GM18858 (cell line): ENCODE measurements at regions not wholly inside any gene's neighbourhood (a gene's known extent, or its start where the extent isn't known, plus 50 kb on each side); places are given as distances from the start of the nearest gene placed in this dataset.

Source experiments
- ATAC-seq: cut with Tn5 transposase; IDR thresholded peaks from one replicate; pipeline ENCODE4 v1.9.1; 2021; ENCODE audit not compliant: unreplicated experiment

DNA sequence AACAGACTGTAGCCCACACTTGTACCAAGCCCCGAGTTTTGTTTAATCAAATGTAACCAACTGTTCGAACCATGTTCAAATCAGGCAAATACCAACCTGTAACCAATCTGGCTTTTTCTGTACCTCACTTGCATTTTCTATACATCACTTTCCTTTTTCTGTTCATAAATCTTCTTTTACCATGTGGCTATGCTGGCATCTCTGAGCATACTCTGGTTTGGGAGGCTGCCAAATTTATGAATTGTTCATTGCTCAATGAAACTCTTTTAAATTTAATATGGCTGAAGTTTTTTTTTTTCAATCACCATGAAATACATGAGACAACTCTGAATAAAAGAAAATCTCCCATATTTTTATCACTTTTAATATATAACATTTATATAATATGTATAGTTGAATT lies 256.1 kb downstream of the SLITRK6 start:
- no peak for ATAC-seq

DNA sequence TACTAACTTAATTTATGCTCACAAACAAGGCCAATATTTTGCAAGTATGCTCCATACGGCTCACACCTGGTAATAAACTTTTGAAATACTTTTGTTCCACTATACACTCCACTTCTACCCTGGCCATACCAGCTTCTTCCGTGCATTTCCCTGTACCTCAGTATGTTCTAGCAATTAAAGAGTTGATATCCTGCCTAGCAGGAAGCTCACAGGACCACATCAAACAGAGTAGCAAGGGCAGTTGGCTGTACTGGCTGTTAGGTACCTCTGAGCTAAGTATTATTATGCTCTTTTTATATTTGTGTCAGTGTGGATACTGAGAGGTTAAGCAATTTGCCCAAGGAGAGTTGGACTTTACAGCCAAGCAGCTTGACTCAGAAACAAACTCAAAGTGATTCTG lies 257.7 kb downstream of the SLITRK6 start:
- no peak for ATAC-seq

DNA sequence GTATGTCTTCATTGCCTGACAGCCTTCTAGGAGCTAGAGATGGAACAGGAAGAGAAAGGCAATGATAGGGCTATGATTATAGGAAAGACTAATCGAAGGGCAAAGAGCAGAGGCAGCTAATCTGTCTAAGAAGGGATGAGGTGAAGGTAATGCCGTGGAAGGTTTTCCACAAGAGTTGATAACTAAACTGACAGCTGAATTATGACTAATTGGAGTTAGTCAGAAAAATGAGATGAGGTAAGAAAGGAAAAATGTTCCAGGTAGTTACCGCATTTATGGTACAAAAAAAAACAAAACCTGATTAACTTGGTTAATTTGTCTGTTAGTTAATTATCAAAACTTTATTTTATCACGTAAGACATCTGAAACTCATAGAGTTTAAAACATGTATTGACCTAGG lies 260.3 kb downstream of the SLITRK6 start:
- no peak for ATAC-seq

DNA sequence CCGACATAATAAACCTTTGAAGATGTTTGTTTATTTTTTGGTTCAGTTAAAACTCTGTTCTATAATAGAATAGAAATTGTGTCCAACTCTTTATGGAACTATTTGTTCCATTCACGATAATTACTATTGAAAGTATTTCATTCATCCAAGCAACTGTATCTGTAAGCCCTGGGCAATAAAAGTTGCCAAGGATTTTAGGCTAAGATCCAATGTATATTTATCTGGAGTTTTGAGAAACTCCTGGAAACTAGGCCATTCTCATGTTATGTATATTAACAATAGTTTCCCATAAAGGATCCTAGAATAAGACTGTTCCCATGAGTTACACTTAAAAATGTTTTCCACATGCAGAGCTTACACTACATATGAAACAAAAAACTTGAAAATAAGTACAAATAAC lies 261.6 kb downstream of the SLITRK6 start:
- ATAC-seq: no peak

DNA sequence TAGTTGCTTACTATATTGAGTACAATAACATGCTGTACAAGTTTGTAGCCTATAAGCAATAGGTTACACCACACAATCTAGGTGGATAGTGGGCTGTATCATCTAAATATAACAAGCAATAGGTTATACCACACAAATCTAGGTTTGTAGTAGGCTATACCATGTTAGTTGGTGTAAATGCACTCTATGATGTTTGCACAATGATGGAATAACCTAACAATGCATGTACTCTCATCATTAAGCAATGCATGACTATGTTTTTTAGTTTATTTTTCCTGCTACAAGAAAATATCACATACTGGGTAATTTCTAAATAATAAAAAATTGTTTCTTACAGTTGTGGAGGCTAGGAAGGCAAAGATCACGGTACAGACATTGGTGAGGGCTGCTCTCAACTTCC lies 262.5 kb downstream of the SLITRK6 start:
- no peak for ATAC-seq

DNA sequence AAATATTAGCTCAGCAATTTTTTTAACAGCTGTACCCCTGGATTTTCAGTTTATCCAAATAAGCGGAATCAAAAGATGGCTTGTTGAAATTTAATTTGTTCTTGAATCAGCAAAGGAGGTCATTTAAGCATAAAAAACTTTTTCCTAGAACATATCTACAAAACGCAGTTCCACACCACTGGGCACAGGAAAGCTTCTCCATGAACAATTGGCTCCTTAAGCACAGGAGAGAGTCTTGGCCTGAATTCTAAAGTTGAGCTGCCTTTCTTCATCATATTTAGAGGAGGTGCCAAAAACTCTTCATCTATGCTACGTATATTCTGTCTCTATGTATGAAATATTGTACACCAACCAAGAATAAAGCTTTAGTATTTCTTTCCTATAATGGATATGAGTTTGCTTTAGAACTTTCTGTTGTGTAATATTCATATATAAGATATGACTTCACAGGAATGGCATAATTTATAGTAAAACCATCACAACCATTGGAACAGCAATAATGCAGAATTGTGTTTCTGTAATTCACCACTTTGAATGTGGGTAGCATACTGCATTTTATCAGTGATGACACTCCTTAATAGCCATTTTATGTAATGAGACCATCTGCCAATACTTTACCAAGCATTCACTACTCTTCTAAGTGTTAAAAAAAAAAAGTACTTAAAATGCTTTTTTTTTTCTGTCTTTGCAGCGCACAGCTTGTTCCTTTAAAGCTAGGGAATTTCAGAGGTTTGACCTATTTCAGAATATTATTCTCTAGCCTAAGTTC lies 263.7 kb downstream of the SLITRK6 start:
- ATAC-seq: no peak

DNA sequence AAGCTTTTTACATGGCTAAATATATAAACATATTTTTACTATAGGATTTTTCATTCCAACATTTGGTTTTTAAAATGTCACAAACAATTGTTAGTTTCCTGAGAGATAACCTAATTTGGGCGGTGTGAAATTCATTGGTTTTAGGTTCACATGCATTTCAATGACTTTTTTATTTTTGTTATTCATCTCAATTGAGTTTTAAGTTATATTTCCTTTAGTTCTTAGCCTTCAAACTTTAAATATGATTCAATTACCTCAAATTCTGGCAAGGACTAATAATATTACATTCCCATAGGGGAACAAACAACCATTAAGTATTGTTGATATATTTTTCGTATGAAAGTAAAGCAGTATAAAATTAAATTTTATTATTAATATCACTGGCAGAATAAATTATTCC lies 265.3 kb downstream of the SLITRK6 start:
- no peak for ATAC-seq

DNA sequence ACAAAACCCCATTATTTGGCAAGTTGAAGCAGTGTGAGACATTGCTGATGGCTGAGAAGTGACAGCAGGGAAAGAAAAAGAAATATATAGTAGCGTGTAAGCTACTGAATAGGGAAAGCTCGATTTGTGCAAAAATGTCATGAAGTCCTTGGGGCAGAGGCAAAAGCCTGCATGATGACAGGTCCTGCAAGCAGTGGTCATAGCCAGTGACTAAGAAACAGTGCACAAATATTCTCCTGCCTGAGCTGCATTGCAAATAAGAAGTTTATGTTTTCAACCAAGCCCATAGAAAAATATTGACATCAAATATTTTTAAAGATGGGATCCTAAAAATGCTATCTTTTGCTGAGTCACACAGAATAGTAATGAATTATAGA lies 270.0 kb downstream of the SLITRK6 start:
- no peak for ATAC-seq

DNA sequence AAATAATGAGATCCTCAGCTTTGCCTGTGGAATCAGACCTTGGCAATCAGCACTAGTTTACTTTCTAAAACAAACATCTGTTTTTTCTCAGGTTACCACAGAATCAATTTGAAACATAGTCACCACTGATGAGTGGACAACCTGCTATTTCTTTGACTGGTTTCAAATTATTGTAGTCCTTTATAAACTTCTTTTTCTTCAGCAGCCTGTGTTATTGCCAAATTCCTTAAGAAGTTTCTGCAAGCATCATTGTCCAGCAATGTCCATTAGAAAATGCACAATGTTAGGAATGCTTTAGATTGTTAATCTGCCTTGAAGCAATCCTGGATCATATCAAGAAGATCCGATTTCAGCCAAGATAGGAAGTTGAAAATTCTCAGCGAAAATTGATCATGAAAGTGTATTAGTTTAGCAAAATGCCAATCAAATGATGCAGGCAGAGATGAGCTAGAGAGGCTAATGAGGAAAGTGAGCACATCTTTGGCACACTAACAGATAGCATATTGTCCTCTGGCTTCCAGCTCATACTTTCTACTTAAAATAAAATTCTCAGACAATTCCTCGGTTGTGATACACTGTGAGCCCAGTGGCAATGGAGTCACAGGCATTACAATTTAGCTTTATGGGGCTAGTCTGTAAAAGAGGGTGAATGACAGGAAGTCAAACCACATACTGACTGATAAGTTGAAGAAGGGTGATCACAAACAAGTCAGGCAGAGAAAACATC lies 270.6 kb downstream of the SLITRK6 start:
- no peak for ATAC-seq

DNA sequence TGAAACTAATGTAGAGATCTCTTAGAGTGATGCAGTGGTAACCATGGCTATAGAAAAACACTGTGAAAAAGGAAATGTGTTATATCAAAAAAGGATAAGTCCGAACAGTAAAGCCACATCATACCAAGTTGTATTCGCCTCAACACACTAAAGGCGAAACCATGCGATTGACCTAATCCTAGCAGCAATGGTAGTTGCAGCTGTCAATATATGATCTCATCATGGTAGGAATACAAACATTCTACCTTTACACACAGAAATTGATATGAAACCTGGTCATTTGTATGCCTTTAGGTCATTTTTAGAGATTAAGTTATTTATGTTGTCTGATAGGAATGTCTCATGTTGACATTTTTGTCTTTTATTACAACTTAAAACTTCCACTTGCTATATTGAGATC lies 271.9 kb downstream of the SLITRK6 start:
- ATAC-seq: no peak

DNA sequence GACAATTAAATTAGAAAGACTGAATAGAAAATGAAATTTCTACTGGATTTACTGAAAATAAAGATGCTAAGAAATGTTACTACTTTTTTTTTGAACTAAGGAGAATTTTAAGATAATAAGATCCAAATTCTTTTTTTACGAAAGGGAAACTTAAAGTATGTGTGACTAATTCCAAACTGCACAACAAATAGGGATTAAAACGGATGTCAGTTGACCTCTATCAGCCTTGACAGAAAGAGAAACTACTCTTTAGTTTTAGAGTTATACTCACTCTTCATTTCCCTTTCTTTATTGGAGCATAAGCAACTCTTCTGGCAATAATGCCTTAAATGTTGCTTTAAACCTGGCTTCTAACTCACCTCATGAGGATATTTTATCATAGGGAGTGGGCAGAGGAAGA lies 273.8 kb downstream of the SLITRK6 start:
- ATAC-seq: no peak

DNA sequence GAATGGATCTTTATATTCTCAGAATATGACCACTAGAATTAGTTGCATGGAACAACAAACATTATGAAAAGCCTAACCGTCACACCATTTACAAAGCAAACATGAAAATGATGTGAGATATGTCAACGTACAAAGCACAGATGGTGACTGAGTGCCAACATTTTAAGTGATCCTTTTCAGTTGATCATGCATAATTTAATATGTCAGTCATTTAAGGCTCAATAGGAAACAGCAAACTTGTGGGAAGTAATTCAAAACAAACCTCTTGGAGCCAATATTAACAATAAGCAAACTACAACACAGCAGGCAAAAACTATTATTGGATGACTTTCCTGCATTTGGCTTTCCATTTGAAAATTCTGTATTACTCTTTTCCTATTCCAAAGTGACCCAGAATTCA lies 277.6 kb downstream of the SLITRK6 start:
- ATAC-seq: no peak

DNA sequence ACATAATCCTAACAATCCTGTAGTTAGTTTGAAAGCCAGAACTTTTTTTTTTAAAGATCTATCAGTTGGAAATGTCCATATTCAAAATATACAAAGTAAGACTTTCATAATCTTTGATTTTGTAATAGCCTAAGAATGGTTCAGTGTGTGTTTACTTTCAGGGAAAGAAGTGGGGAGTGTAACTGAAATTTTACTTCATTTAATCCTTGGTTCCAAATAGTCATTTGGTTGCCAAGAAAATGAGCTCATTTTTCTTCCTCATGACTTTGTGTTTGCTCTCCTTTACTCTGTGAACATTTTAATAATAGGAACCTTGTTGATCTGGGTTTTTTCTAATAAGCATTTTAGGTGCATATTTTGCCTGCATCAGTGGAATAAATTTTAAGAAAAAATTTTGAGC lies 278.8 kb downstream of the SLITRK6 start:
- no peak for ATAC-seq

DNA sequence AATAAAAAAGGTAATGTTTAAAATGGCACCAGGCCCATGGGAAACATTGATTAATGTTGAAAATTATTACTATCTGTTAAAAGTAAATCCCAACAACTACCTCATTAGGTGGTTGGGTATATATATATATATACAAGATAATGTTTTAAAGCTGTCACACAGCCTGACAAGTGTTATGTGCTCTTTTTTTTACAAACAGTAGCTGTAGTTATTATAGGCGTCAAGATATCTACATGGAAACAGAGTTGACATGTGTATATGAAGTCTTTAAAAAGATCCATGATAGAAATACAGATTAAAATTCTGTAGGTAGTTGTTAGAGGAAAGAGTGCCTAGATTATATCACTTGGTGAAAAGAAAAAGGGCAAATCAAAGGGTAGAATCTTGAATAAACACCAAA lies 279.9 kb downstream of the SLITRK6 start:
- ATAC-seq: no peak

DNA sequence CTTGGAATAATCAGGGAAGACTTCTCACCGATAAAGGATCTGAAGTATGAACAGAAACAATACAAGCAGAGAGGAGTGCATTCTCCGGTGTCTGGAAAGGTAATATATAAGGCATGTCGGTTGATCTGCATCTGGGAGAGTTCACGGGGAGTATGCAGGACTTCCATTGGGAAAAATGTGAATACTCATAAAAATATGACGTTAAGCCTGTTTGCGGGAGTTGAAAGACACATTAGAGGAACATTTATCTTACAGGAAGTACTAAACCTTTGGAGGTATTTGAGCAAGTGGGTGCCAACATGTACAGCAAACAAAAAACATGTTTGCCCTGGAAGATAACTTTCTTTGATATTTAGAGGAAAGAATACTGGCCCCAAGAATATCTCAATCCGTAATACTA lies 286.8 kb downstream of the SLITRK6 start:
- ATAC-seq: no peak

DNA sequence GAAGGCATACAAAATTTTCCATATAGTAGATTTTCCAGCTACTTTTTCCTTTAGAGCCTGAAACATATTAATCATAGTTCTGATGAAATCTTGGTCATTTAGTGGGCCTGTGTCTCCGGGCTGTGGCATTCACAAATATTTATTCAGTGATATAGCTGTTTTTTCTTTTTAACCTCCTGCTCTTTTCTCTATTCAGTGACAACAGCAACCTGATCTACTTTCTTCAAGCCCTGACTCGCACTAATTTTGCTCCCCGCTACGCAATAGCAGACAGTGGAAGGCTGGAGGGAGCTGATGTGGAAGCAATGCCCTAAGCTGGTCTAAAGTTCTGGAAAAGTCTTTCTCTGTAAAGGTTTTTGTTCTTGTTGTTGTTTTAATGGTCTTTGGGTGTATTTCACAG lies 289.7 kb downstream of the SLITRK6 start:
- no peak for ATAC-seq

DNA sequence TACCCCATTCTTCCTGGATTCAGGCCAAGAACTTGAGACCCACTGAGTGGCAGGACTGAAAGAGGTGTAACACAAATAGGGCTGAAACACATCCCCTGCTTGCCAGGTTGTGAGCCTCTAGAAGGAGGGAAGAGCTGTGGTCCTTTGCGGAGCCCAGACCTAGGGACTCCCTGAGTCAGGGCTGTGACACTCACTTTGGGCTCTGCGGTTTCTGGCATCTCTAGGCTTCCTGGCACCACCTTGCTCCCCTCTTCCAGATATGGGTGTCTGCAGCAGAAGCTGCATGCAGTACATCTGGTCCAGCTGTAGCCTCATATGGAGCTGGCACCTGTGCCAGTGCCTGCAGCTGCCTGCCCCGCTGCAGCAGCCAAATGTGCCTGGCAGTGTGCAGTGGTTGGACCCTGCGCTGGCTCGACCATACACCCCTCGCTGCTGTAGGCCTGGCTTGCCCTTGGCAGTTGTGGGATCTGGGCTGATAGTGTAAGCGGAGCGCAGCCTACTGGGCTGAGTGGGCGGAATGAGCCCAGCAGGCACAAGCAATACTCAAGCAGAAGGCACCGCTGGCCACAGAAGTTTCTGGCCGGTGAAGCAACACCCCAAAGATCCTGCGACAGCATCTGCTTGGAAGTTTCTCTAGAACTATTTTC lies 290.4 kb downstream of the SLITRK6 start:
- no peak for ATAC-seq

DNA sequence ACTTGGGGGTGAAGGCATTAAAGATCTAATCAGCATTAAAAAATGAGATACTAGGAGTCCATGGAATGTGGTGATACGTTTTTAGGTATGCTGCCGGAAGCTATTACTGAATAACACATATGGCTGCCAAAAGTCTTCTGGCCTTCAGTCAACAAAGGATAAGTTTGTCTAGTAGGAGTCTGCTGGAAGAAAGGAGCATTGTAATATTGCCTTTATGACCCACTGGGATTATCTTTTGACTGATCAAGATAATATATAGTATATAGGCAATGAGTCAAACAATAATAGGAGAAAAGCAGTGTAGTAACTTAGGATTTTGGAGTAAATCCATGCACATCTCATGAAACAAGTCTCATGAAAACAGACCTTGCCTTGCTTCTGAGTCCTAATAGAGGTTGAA lies 295.4 kb downstream of the SLITRK6 start:
- ATAC-seq: no peak

DNA sequence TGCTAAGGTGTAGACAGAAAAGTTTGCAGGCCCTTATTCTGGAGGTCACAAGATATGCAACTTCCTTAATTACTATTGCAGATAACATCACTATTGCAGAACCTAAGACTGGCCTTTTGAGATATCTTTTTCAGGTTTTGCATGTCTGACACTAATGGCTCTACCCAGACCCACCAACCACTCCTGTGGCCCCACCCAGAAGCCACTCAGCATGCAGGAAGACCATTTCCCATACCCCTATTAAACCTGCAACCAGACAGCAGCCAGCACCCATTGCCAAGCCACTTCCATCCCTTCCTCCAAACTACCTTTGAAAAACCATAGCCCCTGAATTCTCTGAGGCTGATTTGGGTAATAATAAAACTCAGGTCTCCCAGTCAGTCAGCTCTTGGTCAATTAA lies 297.6 kb downstream of the SLITRK6 start:
- ATAC-seq: no peak

DNA sequence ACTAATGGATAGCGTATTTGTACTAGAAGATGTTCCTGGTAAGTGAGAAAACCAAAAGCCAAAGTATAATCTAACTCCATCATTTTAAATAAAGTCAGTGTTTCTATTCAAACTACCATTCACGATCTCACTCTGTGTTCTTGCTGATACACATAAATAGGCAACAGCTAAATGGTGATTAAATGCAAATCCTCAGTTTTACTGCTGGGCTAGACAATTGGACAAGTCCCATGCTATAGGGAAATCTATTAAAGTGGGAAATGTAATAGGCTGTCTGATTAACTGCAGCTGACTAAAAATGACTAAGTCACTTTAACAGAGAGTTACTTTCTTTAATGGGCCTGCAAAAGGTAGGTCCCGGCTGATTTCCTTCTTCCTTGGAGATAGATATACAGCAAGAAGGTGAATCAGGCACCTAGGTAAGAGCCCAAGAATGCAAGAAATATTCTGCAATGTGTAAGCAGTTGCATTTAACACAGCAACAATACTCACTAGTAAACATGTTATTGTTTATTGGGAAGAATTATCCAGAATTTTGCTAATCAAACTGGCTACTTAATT lies 298.4 kb downstream of the SLITRK6 start:
- ATAC-seq: no peak

DNA sequence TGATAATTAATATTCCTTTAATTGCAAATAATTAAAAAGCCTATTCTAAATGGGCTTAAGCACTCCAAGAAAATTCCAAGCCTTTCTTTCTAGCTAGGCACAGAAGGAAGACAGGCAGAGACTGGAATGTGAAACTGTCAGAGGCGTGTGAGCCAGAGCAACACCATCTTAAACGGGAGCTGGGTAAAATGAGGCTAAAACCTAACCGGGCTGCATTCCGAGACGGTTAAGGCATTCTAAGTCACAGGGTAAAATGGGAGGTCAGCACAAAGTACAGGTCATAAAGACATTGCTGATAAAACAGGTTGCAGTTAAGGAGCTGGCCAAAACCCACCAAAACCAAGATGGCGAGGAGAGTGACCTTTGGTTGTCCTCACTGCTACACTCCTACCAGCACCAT lies 300.4 kb downstream of the SLITRK6 start:
- no peak for ATAC-seq

DNA sequence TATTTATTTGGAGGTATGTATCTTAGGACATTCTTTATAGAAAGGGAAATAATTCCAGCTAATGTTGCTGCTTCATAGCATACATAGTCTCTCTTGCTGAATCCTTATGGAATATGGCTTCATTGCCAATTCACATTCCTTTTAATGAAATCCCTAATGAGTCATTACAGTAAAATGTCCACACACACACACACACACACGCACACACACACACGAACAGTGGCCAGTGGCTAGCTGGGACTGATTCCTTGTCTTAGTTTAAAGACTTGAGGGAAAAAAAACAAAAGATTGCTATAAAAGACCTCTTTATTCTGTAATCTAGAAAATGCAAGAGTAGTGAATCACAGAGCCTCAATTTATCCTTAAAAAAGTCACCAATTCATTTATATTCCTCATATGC lies 301.6 kb downstream of the SLITRK6 start:
- ATAC-seq: no peak
